SK-N-SH (cell line): ENCODE measurements at regions not wholly inside any gene's neighbourhood (a gene's known extent, or its start where the extent isn't known, plus 50 kb on each side); places are given as distances from the start of the nearest gene placed in this dataset.

Source experiments
- CTCF ChIA-PET: fragments of 300-600, 350-600 bp; formaldehyde crosslinking; extraction: SDS; loops from one replicate; lab custom pipeline; 2021; lab: Yijun Ruan, JAX
- POLR2A ChIA-PET: fragments of 350-600 bp; sonication (Branson Sonifier 250); formaldehyde crosslinking; extraction: SDS; loops from one replicate; lab custom pipeline; 2020; ENCODE audit warnings: antibody characterized with exemption, inconsistent platforms; lab: Yijun Ruan, JAX
- DNase-seq: peaks from one replicate; pipeline ENCODE4 v3.0.0; 2012
- H2AFZ ChIP-seq: fragments of 200-600 bp; sonication (generic); 2 replicates; pipeline ENCODE4 v1.8.1; 2016; ENCODE audit warnings: antibody characterized with exemption, mild to moderate bottlenecking, low read depth
- H3F3A ChIP-seq: fragments of 200-600 bp; sonication (generic); replicated peaks from 2 replicates; pipeline ENCODE3; 2016; ENCODE audit warnings: antibody characterized with exemption, mild to moderate bottlenecking; ENCODE audit not compliant: insufficient read depth
- H3K27ac ChIP-seq, 2 experiments: fragments of 200-500 bp in 1 of 2; fragments of 200-600 bp in 1 of 2; sonication (Bioruptor generic) in 1 of 2; sonication (generic), shearing (Covaris generic) in 1 of 2; 2 replicates each; pipeline versions ENCODE4 v1.5.1 to v1.6.1; 2014 to 2016; ENCODE audit warnings: low read depth in 2 of 2, inconsistent platforms in 1 of 2, low read length in 1 of 2, mild to moderate bottlenecking in 1 of 2, mixed read lengths in 1 of 2
- H3K27me3 ChIP-seq: fragments of 200-600 bp; sonication (generic), shearing (Covaris generic); 2 replicates; pipeline ENCODE4 v1.6.1; 2016; ENCODE audit warnings: mixed run types; ENCODE audit not compliant: insufficient read depth
- H3K36me3 ChIP-seq, 2 experiments: fragments of 200-500 bp in 1 of 2; fragments of 200-600 bp in 1 of 2; sonication (Bioruptor generic) in 1 of 2; sonication (generic) in 1 of 2; replicated peaks in 1 of 2; 2 replicates each; pipeline versions ENCODE3 to v1.5.1; 2014 to 2016; ENCODE audit warnings: low read length in 1 of 2, mild to moderate bottlenecking in 1 of 2; ENCODE audit not compliant: insufficient read depth in 2 of 2, control insufficient read depth in 1 of 2
- H3K4me1 ChIP-seq, 2 experiments: fragments of 200-500 bp in 1 of 2; fragments of 200-600 bp in 1 of 2; sonication (Bioruptor generic) in 1 of 2; sonication (generic), shearing (Covaris generic) in 1 of 2; 2 replicates each; pipeline versions ENCODE4 v1.5.1 to v1.6.1; 2014 to 2016; ENCODE audit warnings: low read depth in 1 of 2, low read length in 1 of 2, mixed run types in 1 of 2; ENCODE audit not compliant: insufficient read depth in 2 of 2, control insufficient read depth in 1 of 2
- H3K4me2 ChIP-seq: fragments of 200-600 bp; sonication (generic), shearing (Covaris generic); 2 replicates; pipeline ENCODE4 v1.6.1; 2017; ENCODE audit warnings: mixed run types
- H3K4me3 ChIP-seq, 2 experiments: fragments of 200-500 bp in 1 of 2; fragments of 200-600 bp in 1 of 2; sonication (Bioruptor generic) in 1 of 2; sonication (generic), shearing (Covaris generic) in 1 of 2; 2 replicates each; pipeline versions ENCODE4 v1.5.1 to v1.8.1; 2014 to 2016; ENCODE audit warnings: low read depth in 2 of 2, inconsistent platforms in 1 of 2, low read length in 1 of 2, mild to moderate bottlenecking in 1 of 2, mixed read lengths in 1 of 2, moderate library complexity in 1 of 2
- H3K79me2 ChIP-seq: fragments of 200-600 bp; sonication (generic); 2 replicates; pipeline ENCODE4 v1.8.1; 2017; ENCODE audit warnings: mild to moderate bottlenecking; ENCODE audit not compliant: insufficient read depth
- H3K9ac ChIP-seq: fragments of 200-600 bp; sonication (generic); 2 replicates; pipeline ENCODE4 v1.6.1; 2017; ENCODE audit warnings: mixed run types
- H3K9me2 ChIP-seq: fragments of 200-600 bp; sonication (generic); 2 replicates; pipeline ENCODE4 v1.6.1; 2017; ENCODE audit warnings: mixed run types
- H3K9me3 ChIP-seq: fragments of 200-600 bp; sonication (generic); 2 replicates; pipeline ENCODE4 v1.6.1; 2017; ENCODE audit warnings: mixed run types, mild to moderate bottlenecking, moderate library complexity
- H4K20me1 ChIP-seq: fragments of 200-600 bp; sonication (generic); 2 replicates; pipeline ENCODE4 v1.6.1; 2017; ENCODE audit warnings: mild to moderate bottlenecking, mixed run types; ENCODE audit not compliant: insufficient read depth
- CHD2 ChIP-seq: fragments of 150-350 bp; IDR thresholded peaks from 2 replicates; pipeline ENCODE4 v1.6.1; 2018; ENCODE audit warnings: low read length; ENCODE audit not compliant: partially characterized antibody
- ELF1 ChIP-seq: IDR thresholded peaks from 2 replicates; pipeline ENCODE4 v1.4.0; 2012
- EP300 ChIP-seq, 2 experiments: IDR thresholded peaks; 2 replicates each; pipeline versions ENCODE4 v1.4.0 to v1.6.1; 2012; ENCODE audit warnings: borderline replicate concordance in 1 of 2, low read depth in 1 of 2, low read length in 1 of 2
- EZH2phosphoT487 ChIP-seq: fragments of 200-600 bp; sonication (generic); IDR thresholded peaks from 2 replicates; pipeline ENCODE4 v1.6.1; 2017; ENCODE audit warnings: low read depth, mixed run types, mild to moderate bottlenecking, antibody characterized with exemption, moderate library complexity, borderline replicate concordance
- FOXM1 ChIP-seq: IDR thresholded peaks from 2 replicates; pipeline ENCODE4 v1.4.0; 2012; ENCODE audit warnings: low read depth, mild to moderate bottlenecking
- NFIC ChIP-seq: IDR thresholded peaks from 2 replicates; pipeline ENCODE4 v1.4.0; 2012; ENCODE audit warnings: borderline replicate concordance
- NRF1 ChIP-seq: IDR thresholded peaks from 2 replicates; pipeline ENCODE4 v1.6.1; 2012; ENCODE audit warnings: low read depth, mild to moderate bottlenecking, low read length
- POLR2AphosphoS5 ChIP-seq: IDR thresholded peaks from 2 replicates; pipeline ENCODE4 v1.6.1; 2012; ENCODE audit warnings: low read depth, low read length
- RAD21 ChIP-seq: IDR thresholded peaks from 2 replicates; pipeline ENCODE4 v1.6.1; 2012; ENCODE audit warnings: mild to moderate bottlenecking, low read length
- RCOR1 ChIP-seq: fragments of 150-350 bp; IDR thresholded peaks from 2 replicates; pipeline ENCODE4 v1.6.1; 2017; ENCODE audit warnings: antibody characterized with exemption, low read length
- TAF1 ChIP-seq: IDR thresholded peaks from 2 replicates; pipeline ENCODE4 v1.6.1; 2012; ENCODE audit warnings: low read depth, mild to moderate bottlenecking, low read length, moderate library complexity, borderline replicate concordance
- YY1 ChIP-seq: IDR thresholded peaks from 2 replicates; pipeline ENCODE4 v1.4.0; 2012; ENCODE audit warnings: low read depth, mild to moderate bottlenecking
- ZBTB33 ChIP-seq: IDR thresholded peaks from 2 replicates; pipeline ENCODE4 v1.4.0; 2012; ENCODE audit warnings: low read depth, borderline replicate concordance
- WGBS: methylation state at CpG from one replicate; pipeline ENCODE4 v1.1.6; 2017; ENCODE audit warnings: low lambda C conversion rate; 5-methylcytosine and 5-hydroxymethylcytosine counted together
- TF ChIP-seq, protein P1 (sequence below): IDR thresholded peaks from 2 replicates; pipeline ENCODE4 v1.4.0; 2012; ENCODE audit warnings: low read depth
- TF ChIP-seq, protein P2 (sequence below): fragments of 150-350 bp; IDR thresholded peaks from 2 replicates; pipeline ENCODE4 v1.6.1; 2017; ENCODE audit warnings: antibody characterized with exemption, low read length, low read depth, borderline replicate concordance
- TF ChIP-seq, protein P3 (sequence below): fragments of 200-600 bp; sonication (generic); IDR thresholded peaks from 2 replicates; pipeline ENCODE4 v1.6.1; 2017; ENCODE audit warnings: antibody characterized with exemption, mild to moderate bottlenecking, moderate library complexity
- TF ChIP-seq, protein P4 (sequence below): IDR thresholded peaks from 2 replicates; pipeline ENCODE4; 2012
- TF ChIP-seq, protein P5 (sequence below): IDR thresholded peaks from 2 replicates; pipeline ENCODE4 v1.6.1; 2012; ENCODE audit warnings: mild to moderate bottlenecking, low read depth, low read length, moderate library complexity

DNA sequence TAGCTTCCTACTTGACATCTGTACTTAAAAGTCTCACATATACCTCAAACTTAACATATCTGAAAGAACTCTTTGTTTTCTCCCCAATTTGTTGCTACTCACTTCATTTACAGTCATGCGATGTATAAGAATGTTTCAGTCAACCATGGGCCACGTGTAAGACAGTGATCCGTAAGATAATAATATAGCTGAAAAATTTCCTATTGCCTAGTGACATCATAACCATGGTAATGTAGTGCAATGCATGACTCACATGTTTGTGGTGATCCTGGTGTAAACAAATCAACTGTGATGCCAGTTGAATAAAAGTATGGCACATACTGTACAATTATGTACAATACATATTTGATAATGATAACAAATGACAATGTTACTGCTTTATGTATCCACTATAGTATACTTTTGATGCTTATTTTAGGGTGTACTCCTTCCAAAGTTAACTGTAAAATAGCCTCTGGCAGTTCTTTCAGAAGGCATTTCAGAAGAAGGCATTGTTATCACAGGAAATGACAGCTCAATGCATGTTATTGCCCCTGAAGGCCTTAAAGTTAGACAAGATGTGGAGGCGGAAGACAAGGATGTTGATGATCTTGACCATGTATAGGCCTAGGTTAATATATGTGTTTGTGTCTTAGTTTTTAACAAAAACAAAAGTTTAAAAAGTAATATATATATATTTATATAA, 579.0 kb downstream of the EPHA7 start:
- no peaks in the 10 kb centered on the region for H3K79me2 ChIP-seq
- TF ChIP-seq CHD2 (no peak), ZBTB33 (no peak), ELF1 (no peak), NRF1 (no peak), FOXM1 (no peak), NFIC (no peak), RAD21 (no peak), POLR2AphosphoS5 (no peak), YY1 (no peak), EZH2phosphoT487 (no peak), TAF1 (no peak), EP300 (IDR thresholded peaks at IDR 0.05; ENCODE audit: borderline replicate concordance in 1 of 2, low read depth in 1 of 2, low read length in 1 of 2) (no peak), RCOR1 (no peak)
- TF ChIP-seq, protein P1, sequence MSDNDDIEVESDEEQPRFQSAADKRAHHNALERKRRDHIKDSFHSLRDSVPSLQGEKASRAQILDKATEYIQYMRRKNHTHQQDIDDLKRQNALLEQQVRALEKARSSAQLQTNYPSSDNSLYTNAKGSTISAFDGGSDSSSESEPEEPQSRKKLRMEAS = no peak
- TF ChIP-seq, protein P2, sequence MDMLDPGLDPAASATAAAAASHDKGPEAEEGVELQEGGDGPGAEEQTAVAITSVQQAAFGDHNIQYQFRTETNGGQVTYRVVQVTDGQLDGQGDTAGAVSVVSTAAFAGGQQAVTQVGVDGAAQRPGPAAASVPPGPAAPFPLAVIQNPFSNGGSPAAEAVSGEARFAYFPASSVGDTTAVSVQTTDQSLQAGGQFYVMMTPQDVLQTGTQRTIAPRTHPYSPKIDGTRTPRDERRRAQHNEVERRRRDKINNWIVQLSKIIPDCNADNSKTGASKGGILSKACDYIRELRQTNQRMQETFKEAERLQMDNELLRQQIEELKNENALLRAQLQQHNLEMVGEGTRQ = no peak
- TF ChIP-seq, protein P3, sequence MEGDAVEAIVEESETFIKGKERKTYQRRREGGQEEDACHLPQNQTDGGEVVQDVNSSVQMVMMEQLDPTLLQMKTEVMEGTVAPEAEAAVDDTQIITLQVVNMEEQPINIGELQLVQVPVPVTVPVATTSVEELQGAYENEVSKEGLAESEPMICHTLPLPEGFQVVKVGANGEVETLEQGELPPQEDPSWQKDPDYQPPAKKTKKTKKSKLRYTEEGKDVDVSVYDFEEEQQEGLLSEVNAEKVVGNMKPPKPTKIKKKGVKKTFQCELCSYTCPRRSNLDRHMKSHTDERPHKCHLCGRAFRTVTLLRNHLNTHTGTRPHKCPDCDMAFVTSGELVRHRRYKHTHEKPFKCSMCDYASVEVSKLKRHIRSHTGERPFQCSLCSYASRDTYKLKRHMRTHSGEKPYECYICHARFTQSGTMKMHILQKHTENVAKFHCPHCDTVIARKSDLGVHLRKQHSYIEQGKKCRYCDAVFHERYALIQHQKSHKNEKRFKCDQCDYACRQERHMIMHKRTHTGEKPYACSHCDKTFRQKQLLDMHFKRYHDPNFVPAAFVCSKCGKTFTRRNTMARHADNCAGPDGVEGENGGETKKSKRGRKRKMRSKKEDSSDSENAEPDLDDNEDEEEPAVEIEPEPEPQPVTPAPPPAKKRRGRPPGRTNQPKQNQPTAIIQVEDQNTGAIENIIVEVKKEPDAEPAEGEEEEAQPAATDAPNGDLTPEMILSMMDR = no peak
- TF ChIP-seq, protein P4, sequence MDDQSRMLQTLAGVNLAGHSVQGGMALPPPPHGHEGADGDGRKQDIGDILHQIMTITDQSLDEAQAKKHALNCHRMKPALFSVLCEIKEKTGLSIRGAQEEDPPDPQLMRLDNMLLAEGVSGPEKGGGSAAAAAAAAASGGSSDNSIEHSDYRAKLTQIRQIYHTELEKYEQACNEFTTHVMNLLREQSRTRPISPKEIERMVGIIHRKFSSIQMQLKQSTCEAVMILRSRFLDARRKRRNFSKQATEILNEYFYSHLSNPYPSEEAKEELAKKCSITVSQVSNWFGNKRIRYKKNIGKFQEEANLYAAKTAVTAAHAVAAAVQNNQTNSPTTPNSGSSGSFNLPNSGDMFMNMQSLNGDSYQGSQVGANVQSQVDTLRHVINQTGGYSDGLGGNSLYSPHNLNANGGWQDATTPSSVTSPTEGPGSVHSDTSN = no peak
- TF ChIP-seq, protein P5, sequence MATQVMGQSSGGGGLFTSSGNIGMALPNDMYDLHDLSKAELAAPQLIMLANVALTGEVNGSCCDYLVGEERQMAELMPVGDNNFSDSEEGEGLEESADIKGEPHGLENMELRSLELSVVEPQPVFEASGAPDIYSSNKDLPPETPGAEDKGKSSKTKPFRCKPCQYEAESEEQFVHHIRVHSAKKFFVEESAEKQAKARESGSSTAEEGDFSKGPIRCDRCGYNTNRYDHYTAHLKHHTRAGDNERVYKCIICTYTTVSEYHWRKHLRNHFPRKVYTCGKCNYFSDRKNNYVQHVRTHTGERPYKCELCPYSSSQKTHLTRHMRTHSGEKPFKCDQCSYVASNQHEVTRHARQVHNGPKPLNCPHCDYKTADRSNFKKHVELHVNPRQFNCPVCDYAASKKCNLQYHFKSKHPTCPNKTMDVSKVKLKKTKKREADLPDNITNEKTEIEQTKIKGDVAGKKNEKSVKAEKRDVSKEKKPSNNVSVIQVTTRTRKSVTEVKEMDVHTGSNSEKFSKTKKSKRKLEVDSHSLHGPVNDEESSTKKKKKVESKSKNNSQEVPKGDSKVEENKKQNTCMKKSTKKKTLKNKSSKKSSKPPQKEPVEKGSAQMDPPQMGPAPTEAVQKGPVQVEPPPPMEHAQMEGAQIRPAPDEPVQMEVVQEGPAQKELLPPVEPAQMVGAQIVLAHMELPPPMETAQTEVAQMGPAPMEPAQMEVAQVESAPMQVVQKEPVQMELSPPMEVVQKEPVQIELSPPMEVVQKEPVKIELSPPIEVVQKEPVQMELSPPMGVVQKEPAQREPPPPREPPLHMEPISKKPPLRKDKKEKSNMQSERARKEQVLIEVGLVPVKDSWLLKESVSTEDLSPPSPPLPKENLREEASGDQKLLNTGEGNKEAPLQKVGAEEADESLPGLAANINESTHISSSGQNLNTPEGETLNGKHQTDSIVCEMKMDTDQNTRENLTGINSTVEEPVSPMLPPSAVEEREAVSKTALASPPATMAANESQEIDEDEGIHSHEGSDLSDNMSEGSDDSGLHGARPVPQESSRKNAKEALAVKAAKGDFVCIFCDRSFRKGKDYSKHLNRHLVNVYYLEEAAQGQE = no peak
- no peak overlapping the region for H3K4me2 ChIP-seq
- H3K27ac ChIP-seq = no peak overlapping the region
- H4K20me1 ChIP-seq = no peaks in the 10 kb centered on the region
- 59% methylated on average over 4 of the region's 4 CpGs for WGBS
- no peaks in the 10 kb centered on the region for H3K9me3 ChIP-seq
- no peaks in the 10 kb centered on the region for H3K4me1 ChIP-seq
- H3K36me3 ChIP-seq = no peaks in the 10 kb centered on the region
- CTCF ChIA-PET = no interaction called here
- no peak overlapping the region for H3K9ac ChIP-seq
- DNase-seq = no peak
- no peak overlapping the region for H2AFZ ChIP-seq
- no peak overlapping the region for H3K4me3 ChIP-seq
- H3K27me3 ChIP-seq = no peaks in the 10 kb centered on the region
- H3F3A ChIP-seq = no peaks in the 10 kb centered on the region
- no peaks in the 10 kb centered on the region for H3K9me2 ChIP-seq
- POLR2A ChIA-PET = no interaction called here
